IMR-90 (cell line): ENCODE measurements at regions not wholly inside any gene's neighbourhood (a gene's known extent, or its start where the extent isn't known, plus 50 kb on each side); places are given as distances from the start of the nearest gene placed in this dataset.

Experiments used
- ATAC-seq: fragments of 200-7000 bp; cut with Tn5 transposase; 2 replicates; pipeline ENCODE4 v1.9.1; 2020; ENCODE audit warnings: low read depth, mild to moderate bottlenecking, moderate library complexity
- BruUV-seq: library from RNA; stranded (reverse); fragments of 400-500 nt; replicated peaks from 2 replicates; lab custom pipeline; 2021; lab: Mats Ljungman, UMichigan
- CTCF ChIA-PET: fragments of 300-600 bp; formaldehyde crosslinking; extraction: SDS; loops from one replicate; lab custom pipeline; 2021; ENCODE audit warnings: antibody characterized with exemption; lab: Yijun Ruan, JAX
- POLR2A ChIA-PET: fragments of 300-600 bp; sonication (Branson Sonifier 250); formaldehyde crosslinking; loops from one replicate; lab custom pipeline; 2022; ENCODE audit warnings: antibody characterized with exemption; ENCODE audit not compliant: unreplicated experiment; lab: Charles Lee
- DNase-seq: peaks from one replicate; pipeline ENCODE4 v3.0.0; 2013
- H2AFZ ChIP-seq: replicated peaks from 2 replicates; pipeline ENCODE3; 2013; ENCODE audit warnings: low read length, mild to moderate bottlenecking; ENCODE audit not compliant: poor library complexity
- H2AK5ac ChIP-seq: 2 replicates; pipeline ENCODE4 v1.6.1; 2013; ENCODE audit warnings: low read depth, low read length, inconsistent platforms
- H2AK9ac ChIP-seq: replicated peaks from 2 replicates; pipeline ENCODE3; 2013; ENCODE audit warnings: mild to moderate bottlenecking, low read depth, low read length, moderate library complexity; ENCODE audit not compliant: poor library complexity
- H2BK120ac ChIP-seq: 2 replicates; pipeline ENCODE4 v1.6.1; 2013; ENCODE audit warnings: low read depth, low read length, inconsistent platforms
- H2BK15ac ChIP-seq: 3 replicates; pipeline ENCODE4 v1.6.1; 2013; ENCODE audit warnings: low read depth, low read length, inconsistent platforms
- H2BK20ac ChIP-seq: 2 replicates; pipeline ENCODE4 v1.6.1; 2013; ENCODE audit warnings: low read depth, mild to moderate bottlenecking, inconsistent platforms, low read length, moderate library complexity
- H2BK5ac ChIP-seq: 2 replicates; pipeline ENCODE4 v1.6.1; 2013; ENCODE audit warnings: mild to moderate bottlenecking, low read depth, low read length, inconsistent platforms; ENCODE audit not compliant: poor library complexity, severe bottlenecking
- H3K14ac ChIP-seq: replicated peaks from 2 replicates; pipeline ENCODE4 v1.6.1; 2013; ENCODE audit warnings: low read depth, low read length, inconsistent platforms
- H3K18ac ChIP-seq: 2 replicates; pipeline ENCODE4 v1.6.1; 2013; ENCODE audit warnings: low read depth, low read length, control low read depth
- H3K23ac ChIP-seq: 2 replicates; pipeline ENCODE4 v1.6.1; 2013; ENCODE audit warnings: low read depth, low read length, inconsistent platforms
- H3K27ac ChIP-seq: 2 replicates; pipeline ENCODE4 v1.5.1; 2013; ENCODE audit warnings: mild to moderate bottlenecking, control low read depth, low read length; ENCODE audit not compliant: insufficient read depth
- H3K27me3 ChIP-seq: 2 replicates; pipeline ENCODE4 v1.6.1; 2013; ENCODE audit warnings: low read length; ENCODE audit not compliant: control insufficient read depth, insufficient read depth
- H3K36me3 ChIP-seq: 2 replicates; pipeline ENCODE4 v1.6.1; 2013; ENCODE audit warnings: low read length, mixed read lengths; ENCODE audit not compliant: control insufficient read depth, insufficient read depth
- H3K4ac ChIP-seq: 2 replicates; pipeline ENCODE4 v1.6.1; 2013; ENCODE audit warnings: low read depth, low read length, inconsistent platforms
- H3K4me1 ChIP-seq: 2 replicates; pipeline ENCODE4 v1.6.1; 2013; ENCODE audit warnings: low read length, mixed read lengths; ENCODE audit not compliant: control insufficient read depth, insufficient read depth
- H3K4me2 ChIP-seq: 2 replicates; pipeline ENCODE4 v1.6.1; 2013; ENCODE audit warnings: low read depth, mild to moderate bottlenecking, control low read depth, low read length, moderate library complexity
- H3K4me3 ChIP-seq: 2 replicates; pipeline ENCODE4 v1.5.1; 2013; ENCODE audit warnings: low read depth, mild to moderate bottlenecking, control low read depth, low read length, moderate library complexity; ENCODE audit not compliant: insufficient read depth
- H3K56ac ChIP-seq: 2 replicates; pipeline ENCODE4 v1.6.1; 2013; ENCODE audit warnings: low read length, inconsistent platforms; ENCODE audit not compliant: insufficient read depth; ENCODE audit errors: extremely low read depth
- H3K79me1 ChIP-seq, 2 experiments: 2 replicates each; pipeline ENCODE4 v1.6.1; 2013; ENCODE audit warnings: low read length in 2 of 2, inconsistent platforms in 1 of 2, low read depth in 1 of 2
- H3K9ac ChIP-seq: 2 replicates; pipeline ENCODE4 v1.6.1; 2013; ENCODE audit warnings: low read depth, low read length, control low read depth
- H3K9me1 ChIP-seq: 2 replicates; pipeline ENCODE4 v1.6.1; 2013; ENCODE audit warnings: low read length, inconsistent platforms; ENCODE audit not compliant: insufficient read depth
- H3K9me3 ChIP-seq: 2 replicates; pipeline ENCODE4 v1.6.1; 2013; ENCODE audit warnings: low read length; ENCODE audit not compliant: control insufficient read depth, insufficient read depth
- H4K20me1 ChIP-seq: 2 replicates; pipeline ENCODE4 v1.6.1; 2013; ENCODE audit warnings: low read length, inconsistent platforms; ENCODE audit not compliant: insufficient read depth
- H4K5ac ChIP-seq: 2 replicates; pipeline ENCODE4 v1.6.1; 2013; ENCODE audit warnings: mild to moderate bottlenecking, low read depth, low read length, control low read depth
- H4K8ac ChIP-seq, 2 experiments: 2 replicates each; pipeline ENCODE4 v1.6.1; 2013; ENCODE audit warnings: low read depth in 2 of 2, low read length in 2 of 2, control low read depth in 1 of 2, inconsistent platforms in 1 of 2
- H4K91ac ChIP-seq: 2 replicates; pipeline ENCODE4 v1.6.1; 2013; ENCODE audit warnings: low read depth, low read length, inconsistent platforms; ENCODE audit not compliant: insufficient read depth
- MAZ ChIP-seq: IDR thresholded peaks from 2 replicates; pipeline ENCODE4 v1.6.1; 2012; ENCODE audit warnings: low read depth, mild to moderate bottlenecking, low read length, improper control_type of control experiment, moderate library complexity, borderline replicate concordance
- WGBS, 2 experiments: methylation state at CpG; one replicate each; pipeline versions ENCODE4 v1.1.5 to v1.1.7; 2013; ENCODE audit warnings: missing lambda C conversion rate in 2 of 2; ENCODE audit not compliant: insufficient read length in 1 of 2; ENCODE audit errors: extremely low coverage in 2 of 2; 5-methylcytosine and 5-hydroxymethylcytosine counted together
- dilution Hi-C: fragments of 300-500 bp; cut with HindIII; formaldehyde crosslinking; loops from one replicate; pipeline ENCODE4 v1.14.3; 2018; ENCODE audit warnings: low sequenced_read_pairs; ENCODE audit not compliant: unreplicated experiment
- in situ Hi-C: fragments of 300-500 bp; cut with MboI; formaldehyde crosslinking; loops from 3 replicates; pipeline ENCODE4 v1.14.3; 2019; ENCODE audit warnings: low sequenced_read_pairs, inconsistent platforms, mixed read lengths
- intact Hi-C: fragments of 100-400 bp; cut with micrococcal nuclease; formaldehyde crosslinking; loops from 2 replicates; pipeline ENCODE4 v1.10.0; 2022

- Histone ChIP-seq H3K27me3 (no peaks in the 10 kb centered on the region), H3K4me2 (no peak overlapping the region), H3K9me3 (no peaks in the 10 kb centered on the region), H3K36me3 (no peaks in the 10 kb centered on the region), H2BK120ac (no peak overlapping the region), H3K18ac (no peak overlapping the region), H3K14ac (no peak overlapping the region), H3K4ac (no peak overlapping the region), H2AFZ (no peak overlapping the region), H3K56ac (no peak overlapping the region), H2BK20ac (no peak overlapping the region), H4K8ac (no peak overlapping the region), H2AK9ac (no peak overlapping the region), H4K20me1 (no peaks in the 10 kb centered on the region), H4K5ac (no peak overlapping the region), H3K9ac (no peak overlapping the region), H2AK5ac (no peak overlapping the region), H3K23ac (no peak overlapping the region), H4K91ac (no peak overlapping the region), H3K27ac (no peak overlapping the region), H2BK15ac (no peak overlapping the region), H3K4me3 (no peak overlapping the region), H2BK5ac (no peak overlapping the region), H3K9me1 (no peaks in the 10 kb centered on the region), H3K79me1 (no peaks in the 10 kb centered on the region), H3K4me1 (no peaks in the 10 kb centered on the region)
- WGBS, 2 experiments = no CpG with 5 or more reads among the region's 2 CpGs
- DNase-seq (no peak), ATAC-seq (no peak)
- no peak for TF ChIP-seq MAZ
- intact Hi-C loops = no loop called here
- dilution Hi-C loops = no loop called here
- CTCF ChIA-PET = no interaction called here
- no TSS peak for BruUV-seq
- POLR2A ChIA-PET = no interaction called here
- in situ Hi-C loops = no loop called here
Measured at GRCh38 chr12:86799616-86800015, 543.4 kb upstream of the MGAT4C start.
